ENCODE measurements at regions not wholly inside any gene's neighbourhood (a gene's known extent, or its start where the extent isn't known, plus 50 kb on each side); places are given as distances from the start of the nearest gene placed in this dataset.

GRCh38 chr20:60576236-60576635 is 618.0 kb downstream of the CDH26 start:
- no peak for TF ChIP-seq ZNF8 (CRISPR knock-in tag; IDR thresholded peaks at IDR 0.05)
- TF ChIP-seq, protein P1, sequence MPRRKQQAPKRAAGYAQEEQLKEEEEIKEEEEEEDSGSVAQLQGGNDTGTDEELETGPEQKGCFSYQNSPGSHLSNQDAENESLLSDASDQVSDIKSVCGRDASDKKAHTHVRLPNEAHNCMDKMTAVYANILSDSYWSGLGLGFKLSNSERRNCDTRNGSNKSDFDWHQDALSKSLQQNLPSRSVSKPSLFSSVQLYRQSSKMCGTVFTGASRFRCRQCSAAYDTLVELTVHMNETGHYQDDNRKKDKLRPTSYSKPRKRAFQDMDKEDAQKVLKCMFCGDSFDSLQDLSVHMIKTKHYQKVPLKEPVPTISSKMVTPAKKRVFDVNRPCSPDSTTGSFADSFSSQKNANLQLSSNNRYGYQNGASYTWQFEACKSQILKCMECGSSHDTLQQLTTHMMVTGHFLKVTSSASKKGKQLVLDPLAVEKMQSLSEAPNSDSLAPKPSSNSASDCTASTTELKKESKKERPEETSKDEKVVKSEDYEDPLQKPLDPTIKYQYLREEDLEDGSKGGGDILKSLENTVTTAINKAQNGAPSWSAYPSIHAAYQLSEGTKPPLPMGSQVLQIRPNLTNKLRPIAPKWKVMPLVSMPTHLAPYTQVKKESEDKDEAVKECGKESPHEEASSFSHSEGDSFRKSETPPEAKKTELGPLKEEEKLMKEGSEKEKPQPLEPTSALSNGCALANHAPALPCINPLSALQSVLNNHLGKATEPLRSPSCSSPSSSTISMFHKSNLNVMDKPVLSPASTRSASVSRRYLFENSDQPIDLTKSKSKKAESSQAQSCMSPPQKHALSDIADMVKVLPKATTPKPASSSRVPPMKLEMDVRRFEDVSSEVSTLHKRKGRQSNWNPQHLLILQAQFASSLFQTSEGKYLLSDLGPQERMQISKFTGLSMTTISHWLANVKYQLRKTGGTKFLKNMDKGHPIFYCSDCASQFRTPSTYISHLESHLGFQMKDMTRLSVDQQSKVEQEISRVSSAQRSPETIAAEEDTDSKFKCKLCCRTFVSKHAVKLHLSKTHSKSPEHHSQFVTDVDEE (CRISPR knock-in tag; IDR thresholded peaks at IDR 0.05): no peak
- no peak for TF ChIP-seq ESRRG (CRISPR knock-in tag; IDR thresholded peaks at IDR 0.05)
- no peak for TF ChIP-seq ZC3H10 (CRISPR knock-in tag; IDR thresholded peaks at IDR 0.05)
- no peak for TF ChIP-seq ISL1 (CRISPR knock-in tag; IDR thresholded peaks at IDR 0.05)
- TF ChIP-seq ZNF565 (CRISPR knock-in tag; conservative IDR thresholded peaks at IDR 0.05; ENCODE audit: low read depth): no peak
- TF ChIP-seq POU6F1 (CRISPR knock-in tag; IDR thresholded peaks at IDR 0.05; ENCODE audit: borderline replicate concordance, low read depth): no peak
- TF ChIP-seq TCF4 (CRISPR knock-in tag; IDR thresholded peaks at IDR 0.05; ENCODE audit: borderline replicate concordance): no peak
- TF ChIP-seq BACH2 (CRISPR knock-in tag; IDR thresholded peaks at IDR 0.05; ENCODE audit: borderline replicate concordance): no peak
- TF ChIP-seq, protein P2, sequence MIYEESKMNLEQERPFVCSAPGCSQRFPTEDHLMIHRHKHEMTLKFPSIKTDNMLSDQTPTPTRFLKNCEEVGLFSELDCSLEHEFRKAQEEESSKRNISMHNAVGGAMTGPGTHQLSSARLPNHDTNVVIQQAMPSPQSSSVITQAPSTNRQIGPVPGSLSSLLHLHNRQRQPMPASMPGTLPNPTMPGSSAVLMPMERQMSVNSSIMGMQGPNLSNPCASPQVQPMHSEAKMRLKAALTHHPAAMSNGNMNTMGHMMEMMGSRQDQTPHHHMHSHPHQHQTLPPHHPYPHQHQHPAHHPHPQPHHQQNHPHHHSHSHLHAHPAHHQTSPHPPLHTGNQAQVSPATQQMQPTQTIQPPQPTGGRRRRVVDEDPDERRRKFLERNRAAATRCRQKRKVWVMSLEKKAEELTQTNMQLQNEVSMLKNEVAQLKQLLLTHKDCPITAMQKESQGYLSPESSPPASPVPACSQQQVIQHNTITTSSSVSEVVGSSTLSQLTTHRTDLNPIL (CRISPR knock-in tag; IDR thresholded peaks at IDR 0.05; ENCODE audit: low read depth): no peak
- no peak for TF ChIP-seq ZFP30 (CRISPR knock-in tag; IDR thresholded peaks at IDR 0.05)
- TF ChIP-seq ZFP3 (CRISPR knock-in tag; IDR thresholded peaks at IDR 0.05): no peak
- TF ChIP-seq ARNTL (CRISPR knock-in tag; IDR thresholded peaks at IDR 0.05; ENCODE audit: borderline replicate concordance, low read depth): no peak
- no peak for TF ChIP-seq ZNF70 (CRISPR knock-in tag; IDR thresholded peaks at IDR 0.05)
- no peak for TF ChIP-seq PATZ1 (CRISPR knock-in tag; IDR thresholded peaks at IDR 0.05; ENCODE audit: borderline replicate concordance)
- TF ChIP-seq, protein P3, sequence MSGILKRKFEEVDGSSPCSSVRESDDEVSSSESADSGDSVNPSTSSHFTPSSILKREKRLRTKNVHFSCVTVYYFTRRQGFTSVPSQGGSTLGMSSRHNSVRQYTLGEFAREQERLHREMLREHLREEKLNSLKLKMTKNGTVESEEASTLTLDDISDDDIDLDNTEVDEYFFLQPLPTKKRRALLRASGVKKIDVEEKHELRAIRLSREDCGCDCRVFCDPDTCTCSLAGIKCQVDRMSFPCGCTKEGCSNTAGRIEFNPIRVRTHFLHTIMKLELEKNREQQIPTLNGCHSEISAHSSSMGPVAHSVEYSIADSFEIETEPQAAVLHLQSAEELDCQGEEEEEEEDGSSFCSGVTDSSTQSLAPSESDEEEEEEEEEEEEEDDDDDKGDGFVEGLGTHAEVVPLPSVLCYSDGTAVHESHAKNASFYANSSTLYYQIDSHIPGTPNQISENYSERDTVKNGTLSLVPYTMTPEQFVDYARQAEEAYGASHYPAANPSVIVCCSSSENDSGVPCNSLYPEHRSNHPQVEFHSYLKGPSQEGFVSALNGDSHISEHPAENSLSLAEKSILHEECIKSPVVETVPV (CRISPR knock-in tag; IDR thresholded peaks at IDR 0.05): no peak
- no peak for TF ChIP-seq TOX (CRISPR knock-in tag; IDR thresholded peaks at IDR 0.05; ENCODE audit: borderline replicate concordance)
- no peak for TF ChIP-seq OSR1 (CRISPR knock-in tag; IDR thresholded peaks at IDR 0.05)
- ATAC-seq: no peak

DNA sequence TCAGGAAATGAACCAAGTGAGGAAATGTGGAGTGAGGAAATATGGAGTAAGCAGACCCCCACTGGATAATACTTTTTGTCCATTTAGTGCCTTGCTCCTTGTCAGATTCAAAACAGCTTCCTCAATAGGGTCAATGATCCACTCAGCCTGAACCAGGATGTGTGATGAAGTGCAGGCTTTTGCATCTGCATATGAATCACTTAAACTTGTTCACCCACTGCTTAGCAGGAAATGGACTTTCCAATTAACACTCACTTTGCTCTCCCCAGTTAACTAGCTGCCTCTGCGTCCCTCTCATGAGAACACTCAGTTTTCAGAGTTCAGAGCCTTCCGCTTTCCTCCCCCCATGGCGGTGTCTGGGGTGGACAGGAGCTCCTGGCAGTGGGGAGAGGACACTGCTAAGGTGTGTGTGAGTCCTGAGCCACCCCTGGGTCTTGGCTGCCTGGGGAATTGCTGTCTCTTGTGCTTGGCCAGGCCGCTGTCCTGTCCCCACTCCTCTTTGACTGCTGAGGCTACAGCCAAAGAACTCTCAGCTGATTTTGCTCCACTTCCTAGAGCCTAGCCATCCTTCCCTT is 621.8 kb downstream of the CDH26 start:
- no peak for ATAC-seq
- no peak for TF ChIP-seq ZFP30 (CRISPR knock-in tag; IDR thresholded peaks at IDR 0.05)
- TF ChIP-seq PATZ1 (CRISPR knock-in tag; IDR thresholded peaks at IDR 0.05; ENCODE audit: borderline replicate concordance): no peak
- no peak for TF ChIP-seq RARB (CRISPR knock-in tag; IDR thresholded peaks at IDR 0.05)
- TF ChIP-seq, protein P1 (CRISPR knock-in tag; IDR thresholded peaks at IDR 0.05): no peak
- no peak for TF ChIP-seq POU6F1 (CRISPR knock-in tag; IDR thresholded peaks at IDR 0.05; ENCODE audit: borderline replicate concordance, low read depth)
- TF ChIP-seq ESRRG (CRISPR knock-in tag; IDR thresholded peaks at IDR 0.05): no peak
- TF ChIP-seq ZNF70 (CRISPR knock-in tag; IDR thresholded peaks at IDR 0.05): no peak
- TF ChIP-seq ZFP3 (CRISPR knock-in tag; IDR thresholded peaks at IDR 0.05): no peak
- no peak for TF ChIP-seq OSR1 (CRISPR knock-in tag; IDR thresholded peaks at IDR 0.05)
- no peak for TF ChIP-seq ZNF565 (CRISPR knock-in tag; conservative IDR thresholded peaks at IDR 0.05; ENCODE audit: low read depth)
- TF ChIP-seq ISL1 (CRISPR knock-in tag; IDR thresholded peaks at IDR 0.05): no peak
- no peak for TF ChIP-seq GLIS3 (CRISPR knock-in tag; IDR thresholded peaks at IDR 0.05)
- TF ChIP-seq ZNF8 (CRISPR knock-in tag; IDR thresholded peaks at IDR 0.05): no peak
- no peak for TF ChIP-seq CSDC2 (CRISPR knock-in tag; IDR thresholded peaks at IDR 0.05)
